Right lung (tissue), 2 donors: ENCODE measurements at regions not wholly inside any gene's neighbourhood (a gene's known extent, or its start where the extent isn't known, plus 50 kb on each side); places are given as distances from the start of the nearest gene placed in this dataset.

ENCODE experiments used
- DNase-seq, 2 donors: peaks; one replicate each; pipeline ENCODE4 v3.0.0-alpha.2; 2013

GRCh38 chr5:88398316-88398715, 129.7 kb upstream of the TMEM161B start:
- DNase-seq = no peak

DNA sequence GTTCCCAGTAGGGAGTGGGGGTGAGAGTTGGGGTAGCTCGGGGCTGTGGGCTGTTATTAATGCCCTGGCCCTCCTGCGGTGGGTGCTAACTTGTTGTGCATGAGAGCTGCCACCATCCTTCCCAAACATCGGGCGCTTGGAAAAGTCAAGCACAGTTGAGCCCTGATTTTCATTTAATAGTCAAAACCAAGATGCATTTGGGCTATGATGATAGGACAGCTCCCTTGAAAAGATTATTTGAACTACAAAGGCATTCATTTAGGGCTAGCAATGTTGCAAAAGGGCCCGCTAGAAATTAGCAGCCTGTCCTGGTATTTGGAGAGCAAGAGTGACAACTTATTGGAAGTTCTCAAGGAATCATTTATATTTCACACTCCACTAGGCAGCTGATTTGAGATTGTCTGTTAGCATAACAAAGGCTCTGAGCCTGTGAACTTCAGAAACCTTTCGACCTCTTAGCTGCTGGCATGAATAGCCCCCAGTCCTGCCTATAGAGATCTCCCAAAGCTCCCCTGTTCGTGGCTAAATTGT, 128.2 kb upstream of the TMEM161B start:
- DNase-seq = no peak

GRCh38 chr5:88396000-88396535, 127.4 kb upstream of the TMEM161B start:
- no peak for DNase-seq

DNA sequence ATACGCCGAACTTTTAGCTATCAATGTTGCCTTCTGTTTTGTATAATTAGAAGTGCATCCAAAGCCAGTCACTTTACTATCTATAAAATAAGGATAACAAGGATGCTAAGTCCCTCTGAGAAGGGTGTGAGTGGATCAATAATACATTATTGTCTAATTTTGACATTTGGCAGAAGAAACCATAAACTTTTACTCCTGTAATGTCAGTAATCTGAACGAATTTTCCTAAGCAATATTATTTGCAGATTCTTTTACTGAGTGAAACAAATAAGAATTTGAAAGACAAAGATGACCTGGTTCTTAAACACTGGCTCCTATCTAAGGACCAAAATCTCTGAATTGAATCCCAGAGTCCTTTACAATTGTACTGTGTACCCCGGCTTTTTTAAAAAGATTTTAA, 126.6 kb upstream of the TMEM161B start:
- no peak for DNase-seq

GRCh38 chr5:88394536-88395175, 126.0 kb upstream of the TMEM161B start:
- DNase-seq = no peak

DNA sequence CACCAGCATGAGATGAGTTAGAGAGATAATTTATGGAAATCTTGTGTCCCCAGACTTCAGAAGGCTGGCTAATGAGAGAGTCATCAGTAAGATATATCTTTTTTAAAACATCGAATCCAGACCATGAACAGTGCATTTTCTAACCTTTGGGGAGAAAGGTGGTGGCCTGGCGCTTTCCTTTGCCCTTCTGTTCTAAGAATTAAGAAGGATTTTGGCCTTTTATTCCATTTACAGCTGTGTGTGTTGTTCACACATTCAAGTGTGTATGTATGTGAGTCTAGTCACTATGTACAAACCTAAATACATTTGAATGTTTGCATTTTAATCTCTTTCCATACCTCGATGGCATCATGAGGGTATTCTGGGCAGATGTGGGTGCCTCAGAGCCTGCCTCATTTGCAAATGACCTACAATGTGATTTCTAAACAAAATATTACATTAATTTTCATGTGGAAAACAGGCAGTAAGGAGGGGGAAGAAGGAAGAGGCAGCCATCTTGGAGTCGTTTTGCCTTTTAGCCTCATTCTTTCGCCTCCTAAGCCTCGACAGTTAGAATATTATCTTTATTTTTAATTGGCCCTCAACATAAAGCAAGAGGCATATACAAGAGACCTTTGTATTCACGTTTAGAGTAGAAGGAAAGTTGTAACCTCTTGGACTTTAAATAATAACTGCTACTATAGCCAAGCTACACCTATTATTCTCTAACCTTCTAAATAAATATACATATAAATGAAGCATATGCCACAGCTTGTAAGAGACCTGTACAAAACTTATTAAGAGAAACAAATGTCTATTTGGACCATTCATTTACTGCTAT, 125.3 kb upstream of the TMEM161B start:
- no peak for DNase-seq

- DNase-seq = no peak
Observed at GRCh38 chr5:88393042-88393441, 124.4 kb upstream of the TMEM161B start.

GRCh38 chr5:88391991-88392390, 123.3 kb upstream of the TMEM161B start:
- DNase-seq = no peak

DNA sequence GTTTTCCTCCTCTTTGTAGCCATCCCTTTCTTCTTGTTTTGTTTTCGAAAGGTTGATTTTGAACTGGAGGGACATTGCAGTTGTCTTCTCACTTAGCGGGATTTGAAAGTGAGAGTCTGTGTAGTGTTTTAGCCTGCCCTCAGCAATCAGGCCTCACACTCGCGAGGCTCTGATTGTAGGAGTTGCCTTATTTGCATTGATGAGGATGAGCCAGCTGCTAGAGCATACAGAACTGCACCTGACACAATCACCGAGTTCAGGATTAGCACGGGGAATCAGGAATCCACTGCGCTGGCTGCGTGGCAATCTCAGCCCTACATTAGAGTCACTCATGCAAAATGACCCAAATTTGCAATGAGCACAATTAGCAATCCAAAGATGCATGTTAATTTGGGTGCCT, 122.5 kb upstream of the TMEM161B start:
- no peak for DNase-seq

- no peak for DNase-seq
Observed at GRCh38 chr5:88390481-88390880, 121.8 kb upstream of the TMEM161B start.

GRCh38 chr5:88390096-88390441, 121.4 kb upstream of the TMEM161B start:
- no peak for DNase-seq

DNA sequence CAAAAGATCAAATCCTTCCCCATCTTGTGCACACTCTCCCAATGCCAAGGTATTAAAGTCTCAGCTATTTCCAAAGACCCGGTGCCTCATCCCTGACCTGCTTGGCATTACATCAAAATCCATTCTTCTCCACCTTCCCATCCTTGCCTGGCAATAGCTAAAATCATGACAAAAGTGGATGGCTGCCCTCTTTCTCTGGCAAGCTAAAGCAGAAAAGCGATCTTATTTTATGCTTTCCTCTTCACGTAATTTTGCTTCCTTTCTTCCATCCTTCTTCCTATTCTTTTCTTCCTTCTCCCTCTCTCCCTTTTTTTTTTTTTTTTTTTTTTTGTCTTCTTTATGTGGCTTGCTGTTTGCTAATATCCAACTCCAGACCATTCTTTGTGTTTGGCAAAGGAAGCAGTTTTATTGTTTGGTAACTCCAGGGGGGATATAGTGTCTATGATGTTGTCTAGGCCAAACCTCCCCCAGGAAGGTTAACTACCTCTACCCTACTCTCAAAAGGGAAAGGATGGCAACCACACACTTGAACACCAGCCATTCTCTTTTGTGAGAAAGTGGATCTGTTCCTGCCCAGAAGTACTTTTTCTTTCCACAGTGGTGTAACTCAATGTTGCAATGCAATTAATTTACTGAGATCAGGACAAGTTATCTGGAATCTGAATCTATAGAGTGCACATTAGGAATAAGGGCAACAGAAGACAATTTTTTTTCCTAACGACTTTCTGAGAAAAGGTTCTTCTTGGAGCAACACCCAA, 120.9 kb upstream of the TMEM161B start:
- no peak for DNase-seq

- no peak for DNase-seq
Observed at GRCh38 chr5:88388476-88389337, 120.1 kb upstream of the TMEM161B start.

DNA sequence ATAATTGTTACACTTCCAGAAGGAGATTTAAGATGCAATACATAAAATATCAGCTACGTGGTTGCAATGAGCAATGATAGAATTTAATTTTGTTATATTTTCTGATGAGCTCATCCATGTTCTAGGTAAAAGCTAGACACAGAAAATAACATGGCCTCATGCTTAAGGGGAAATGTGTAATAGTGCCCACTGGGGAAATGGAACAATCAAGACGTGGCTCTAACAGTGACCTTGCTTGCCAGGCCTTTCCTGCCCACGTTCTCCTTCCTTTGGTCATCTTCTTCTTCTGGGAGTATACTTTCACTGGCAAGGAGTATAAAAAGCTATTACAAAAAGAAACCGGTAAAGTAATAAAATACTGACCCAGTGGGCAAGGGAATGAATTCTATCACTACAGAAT, 116.2 kb upstream of the TMEM161B start:
- no peak for DNase-seq

- DNase-seq = no peak
Observed at GRCh38 chr5:88380332-88380731, 111.7 kb upstream of the TMEM161B start.

DNA sequence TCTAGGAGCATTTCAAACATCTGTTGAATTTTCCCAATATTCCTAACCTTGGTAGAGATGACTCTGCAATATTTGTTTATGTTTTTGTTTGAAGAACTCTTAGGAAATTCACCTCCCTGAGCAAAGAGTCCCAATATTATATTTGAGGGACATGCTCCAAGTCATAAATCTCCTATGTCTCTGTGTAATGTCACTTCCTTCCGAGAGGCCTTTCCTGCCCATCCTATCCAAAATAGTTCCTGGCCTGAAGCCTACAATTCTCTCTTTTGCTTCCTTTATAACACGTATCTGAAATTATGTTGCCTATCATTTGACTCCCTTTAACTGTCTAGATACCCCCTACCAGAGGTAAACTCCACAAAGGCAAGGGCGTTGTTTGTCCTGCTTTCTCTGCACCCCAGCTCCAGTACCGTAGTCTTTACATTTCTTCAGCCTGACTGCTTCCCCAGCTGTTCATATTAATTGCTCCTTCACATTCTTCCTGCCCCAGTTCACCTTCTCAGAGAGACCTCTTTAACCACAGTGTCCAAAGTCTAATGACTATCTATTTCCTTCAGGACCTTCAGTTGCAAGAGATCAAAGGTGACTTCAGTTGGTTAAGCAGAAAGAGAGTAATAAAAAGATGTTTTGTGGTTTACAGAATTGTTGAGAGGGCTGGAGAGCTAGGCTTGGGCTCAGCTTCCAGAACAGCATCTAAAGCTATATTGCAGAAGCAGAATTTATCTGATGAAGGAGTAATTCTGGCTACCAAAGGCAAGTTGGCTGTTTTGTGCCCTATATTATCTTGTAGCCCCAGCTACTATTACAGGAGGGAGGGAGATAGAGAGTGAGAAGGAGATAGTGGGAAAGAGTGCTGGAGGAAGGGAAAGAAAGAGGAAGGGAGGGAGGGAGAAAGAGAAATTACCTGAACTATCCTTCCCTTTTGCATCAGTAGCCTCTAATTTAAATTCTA, 109.3 kb upstream of the TMEM161B start:
- no peak for DNase-seq

DNA sequence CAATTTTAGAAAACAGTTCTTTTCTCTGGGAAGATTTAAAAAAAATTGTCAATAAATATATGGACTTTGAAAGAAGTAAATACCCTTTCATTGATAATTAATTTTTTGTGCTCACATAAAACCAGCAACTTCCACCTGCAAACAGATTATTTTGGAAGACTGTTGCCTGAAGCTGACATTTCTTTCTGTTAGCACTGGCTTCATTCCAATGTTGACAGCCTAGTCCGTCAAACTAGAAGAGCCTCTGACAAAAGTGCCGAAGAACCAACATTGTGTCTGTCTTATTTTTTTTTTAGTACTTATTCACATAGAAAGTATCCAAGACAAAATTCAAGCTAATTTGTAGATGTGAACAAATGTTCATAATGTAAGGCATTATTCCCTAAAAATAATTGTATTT, 108.6 kb upstream of the TMEM161B start:
- no peak for DNase-seq

GRCh38 chr5:88376728-88377127, 108.1 kb upstream of the TMEM161B start:
- no peak for DNase-seq

DNA sequence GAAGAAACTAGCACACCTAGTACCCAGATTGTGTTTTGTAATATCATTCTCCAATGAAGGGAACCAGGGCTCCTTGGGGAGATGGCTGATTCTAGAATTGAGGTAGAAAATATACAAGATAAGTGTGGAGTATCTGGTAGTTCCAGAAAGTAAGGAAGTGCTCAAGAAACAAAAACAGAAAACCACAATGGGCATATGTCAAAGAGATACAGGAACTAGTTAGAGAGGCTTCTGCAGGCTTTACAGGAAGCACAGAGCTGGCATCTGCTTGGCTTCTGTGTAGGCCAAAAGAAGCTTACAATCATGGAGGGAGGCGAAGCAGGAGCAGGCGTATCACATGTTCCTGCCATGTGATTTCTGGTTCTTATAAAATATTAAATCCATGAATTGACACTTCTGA, 105.7 kb upstream of the TMEM161B start:
- DNase-seq = no peak

DNA sequence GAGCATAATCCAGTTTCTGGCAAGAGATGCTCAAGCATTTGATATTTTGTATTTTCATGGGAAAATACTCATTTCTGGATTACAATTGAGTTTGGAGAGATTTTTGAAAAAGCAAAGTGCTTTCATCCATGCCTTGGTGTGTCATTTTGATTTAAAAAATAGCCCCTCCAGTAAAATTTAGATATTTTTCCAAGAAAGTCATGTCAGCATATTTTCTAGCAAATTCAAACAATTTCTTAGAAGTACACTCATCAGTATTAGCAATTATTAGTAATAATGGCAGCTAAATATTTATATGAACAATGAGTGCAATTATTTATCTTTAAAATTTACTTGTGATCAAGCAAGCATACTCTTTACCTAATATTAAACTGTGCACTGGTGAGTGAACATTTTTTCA, 102.2 kb upstream of the TMEM161B start:
- no peak for DNase-seq
